OCI-LY3 (cell line): ENCODE measurements at regions not wholly inside any gene's neighbourhood (a gene's known extent, or its start where the extent isn't known, plus 50 kb on each side); places are given as distances from the start of the nearest gene placed in this dataset.

ENCODE experiments used
- EZH2phosphoT487 ChIP-seq: fragments of 200-600 bp; shearing (Covaris generic); IDR thresholded peaks from 2 replicates; pipeline ENCODE4 v1.6.1; 2018; ENCODE audit warnings: antibody characterized with exemption, mixed run types, low read depth
- TF ChIP-seq, protein P1 (sequence below): fragments of 200-600, 300-600 bp; sonication (generic); IDR thresholded peaks from 2 replicates; pipeline ENCODE4 v1.5.1; 2014; ENCODE audit warnings: antibody characterized with exemption, low read length, low read depth

DNA sequence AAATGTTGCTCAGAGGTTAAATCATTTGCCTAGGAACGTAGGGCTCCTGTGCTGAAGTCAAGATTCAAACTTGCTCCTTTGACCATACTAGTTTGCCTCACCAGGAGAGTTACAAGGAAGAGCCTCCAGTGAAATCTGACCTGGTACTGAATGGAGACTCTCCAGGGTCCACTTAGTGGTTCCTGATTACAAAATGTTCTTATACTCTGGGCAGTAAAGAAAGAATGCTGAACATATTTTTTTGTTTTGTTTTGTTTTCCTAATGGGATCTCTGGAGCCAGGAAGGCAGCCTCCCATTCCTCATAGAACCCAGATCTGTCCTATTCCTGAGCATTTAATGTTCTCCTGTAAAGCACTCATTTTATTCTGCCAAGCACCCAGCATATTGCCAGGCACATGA is 256.5 kb upstream of the CLINT1 start:
- TF ChIP-seq, protein P1, sequence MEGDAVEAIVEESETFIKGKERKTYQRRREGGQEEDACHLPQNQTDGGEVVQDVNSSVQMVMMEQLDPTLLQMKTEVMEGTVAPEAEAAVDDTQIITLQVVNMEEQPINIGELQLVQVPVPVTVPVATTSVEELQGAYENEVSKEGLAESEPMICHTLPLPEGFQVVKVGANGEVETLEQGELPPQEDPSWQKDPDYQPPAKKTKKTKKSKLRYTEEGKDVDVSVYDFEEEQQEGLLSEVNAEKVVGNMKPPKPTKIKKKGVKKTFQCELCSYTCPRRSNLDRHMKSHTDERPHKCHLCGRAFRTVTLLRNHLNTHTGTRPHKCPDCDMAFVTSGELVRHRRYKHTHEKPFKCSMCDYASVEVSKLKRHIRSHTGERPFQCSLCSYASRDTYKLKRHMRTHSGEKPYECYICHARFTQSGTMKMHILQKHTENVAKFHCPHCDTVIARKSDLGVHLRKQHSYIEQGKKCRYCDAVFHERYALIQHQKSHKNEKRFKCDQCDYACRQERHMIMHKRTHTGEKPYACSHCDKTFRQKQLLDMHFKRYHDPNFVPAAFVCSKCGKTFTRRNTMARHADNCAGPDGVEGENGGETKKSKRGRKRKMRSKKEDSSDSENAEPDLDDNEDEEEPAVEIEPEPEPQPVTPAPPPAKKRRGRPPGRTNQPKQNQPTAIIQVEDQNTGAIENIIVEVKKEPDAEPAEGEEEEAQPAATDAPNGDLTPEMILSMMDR = no peak
- no peak for TF ChIP-seq EZH2phosphoT487
